Activated naive CD8-positive, alpha-beta T cell (primary cell): ENCODE measurements at regions not wholly inside any gene's neighbourhood (a gene's known extent, or its start where the extent isn't known, plus 50 kb on each side); places are given as distances from the start of the nearest gene placed in this dataset.

Experiments
- H3K27ac Mint-ChIP-seq: one replicate; pipeline ENCODE4 v1.8.0; 2021; ENCODE audit warnings: mixed read lengths
- H3K27me3 Mint-ChIP-seq: one replicate; pipeline ENCODE4 v1.8.0; 2021; ENCODE audit warnings: mixed read lengths
- H3K36me3 Mint-ChIP-seq: one replicate; pipeline ENCODE4 v1.8.0; 2021; ENCODE audit warnings: mixed read lengths
- H3K4me1 Mint-ChIP-seq: one replicate; pipeline ENCODE4 v1.8.0; 2021; ENCODE audit warnings: low read depth, mixed read lengths
- H3K4me3 Mint-ChIP-seq: one replicate; pipeline ENCODE4 v1.8.0; 2021; ENCODE audit warnings: mild to moderate bottlenecking, mixed read lengths
- H3K9me3 Mint-ChIP-seq: one replicate; pipeline ENCODE4 v1.8.0; 2021; ENCODE audit warnings: low read depth, mixed read lengths

- H3K27me3 Mint-ChIP-seq, result no peaks in the 10 kb centered on the region
- no peak overlapping the region for H3K27ac Mint-ChIP-seq
- no peak overlapping the region for H3K4me3 Mint-ChIP-seq
- no peaks in the 10 kb centered on the region for H3K36me3 Mint-ChIP-seq
- H3K9me3 Mint-ChIP-seq, result no peaks in the 10 kb centered on the region
- no peaks in the 10 kb centered on the region for H3K4me1 Mint-ChIP-seq
Observed at GRCh38 chr22:44409211-44409973, 88.6 kb downstream of the RTL6 start.

- no peaks in the 10 kb centered on the region for H3K9me3 Mint-ChIP-seq
- H3K4me1 Mint-ChIP-seq, result no peaks in the 10 kb centered on the region
- H3K36me3 Mint-ChIP-seq, result no peaks in the 10 kb centered on the region
- H3K4me3 Mint-ChIP-seq, result no peak overlapping the region
- no peaks in the 10 kb centered on the region for H3K27me3 Mint-ChIP-seq
- no peak overlapping the region for H3K27ac Mint-ChIP-seq
Observed at GRCh38 chr22:44408829-44409192, 89.2 kb downstream of the RTL6 start.

GRCh38 chr22:44407987-44408828 lies 89.8 kb downstream of the RTL6 start:
- Mint-ChIP-seq H3K9me3 (no peaks in the 10 kb centered on the region), H3K4me3 (no peak overlapping the region), H3K4me1 (no peaks in the 10 kb centered on the region), H3K27me3 (no peaks in the 10 kb centered on the region), H3K36me3 (no peaks in the 10 kb centered on the region), H3K27ac (no peak overlapping the region)

- Mint-ChIP-seq H3K9me3 (no peaks in the 10 kb centered on the region), H3K27me3 (no peaks in the 10 kb centered on the region), H3K4me3 (no peak overlapping the region), H3K27ac (no peak overlapping the region), H3K4me1 (no peaks in the 10 kb centered on the region), H3K36me3 (no peaks in the 10 kb centered on the region)
Observed at GRCh38 chr22:44407171-44407986, 90.7 kb downstream of the RTL6 start.

GRCh38 chr22:44406341-44407170 lies 91.5 kb downstream of the RTL6 start:
- Mint-ChIP-seq H3K36me3 (no peaks in the 10 kb centered on the region), H3K27me3 (peaks cover 2% of the 10 kb centered on the region), H3K27ac (no peak overlapping the region), H3K4me1 (no peaks in the 10 kb centered on the region), H3K9me3 (no peaks in the 10 kb centered on the region), H3K4me3 (no peak overlapping the region)

GRCh38 chr22:44405661-44406060 lies 92.4 kb downstream of the RTL6 start:
- no peaks in the 10 kb centered on the region for H3K36me3 Mint-ChIP-seq
- H3K4me3 Mint-ChIP-seq, result no peak overlapping the region
- H3K27me3 Mint-ChIP-seq, result peaks cover 2% of the 10 kb centered on the region
- no peaks in the 10 kb centered on the region for H3K4me1 Mint-ChIP-seq
- no peak overlapping the region for H3K27ac Mint-ChIP-seq
- H3K9me3 Mint-ChIP-seq, result no peaks in the 10 kb centered on the region

- peaks cover 2% of the 10 kb centered on the region for H3K27me3 Mint-ChIP-seq
- no peak overlapping the region for H3K27ac Mint-ChIP-seq
- no peaks in the 10 kb centered on the region for H3K4me1 Mint-ChIP-seq
- H3K36me3 Mint-ChIP-seq, result no peaks in the 10 kb centered on the region
- no peaks in the 10 kb centered on the region for H3K9me3 Mint-ChIP-seq
- no peak overlapping the region for H3K4me3 Mint-ChIP-seq
Observed at GRCh38 chr22:44404341-44405020, 91.7 kb upstream of the SHISAL1 start.

- no peak overlapping the region for H3K27ac Mint-ChIP-seq
- H3K27me3 Mint-ChIP-seq, result peaks cover 2% of the 10 kb centered on the region
- no peaks in the 10 kb centered on the region for H3K4me1 Mint-ChIP-seq
- H3K4me3 Mint-ChIP-seq, result no peak overlapping the region
- H3K36me3 Mint-ChIP-seq, result no peaks in the 10 kb centered on the region
- no peaks in the 10 kb centered on the region for H3K9me3 Mint-ChIP-seq
Observed at GRCh38 chr22:44403602-44404329, 91.0 kb upstream of the SHISAL1 start.

- Mint-ChIP-seq H3K4me1 (no peaks in the 10 kb centered on the region), H3K9me3 (no peaks in the 10 kb centered on the region), H3K36me3 (no peaks in the 10 kb centered on the region), H3K4me3 (no peak overlapping the region), H3K27ac (no peak overlapping the region), H3K27me3 (peaks cover 2% of the 10 kb centered on the region)
Observed at GRCh38 chr22:44403166-44403565, 90.4 kb upstream of the SHISAL1 start.

GRCh38 chr22:44402196-44403111 lies 89.7 kb upstream of the SHISAL1 start:
- H3K4me3 Mint-ChIP-seq, result no peak overlapping the region
- no peaks in the 10 kb centered on the region for H3K4me1 Mint-ChIP-seq
- H3K9me3 Mint-ChIP-seq, result no peaks in the 10 kb centered on the region
- peaks cover 2% of the 10 kb centered on the region for H3K27me3 Mint-ChIP-seq
- H3K36me3 Mint-ChIP-seq, result no peaks in the 10 kb centered on the region
- no peak overlapping the region for H3K27ac Mint-ChIP-seq

- no peak overlapping the region for H3K27ac Mint-ChIP-seq
- H3K4me1 Mint-ChIP-seq, result no peaks in the 10 kb centered on the region
- no peak overlapping the region for H3K4me3 Mint-ChIP-seq
Observed at GRCh38 chr22:44401783-44402110, 89.0 kb upstream of the SHISAL1 start.

GRCh38 chr22:44400763-44401060 lies 88.0 kb upstream of the SHISAL1 start:
- H3K36me3 Mint-ChIP-seq, result no peaks in the 10 kb centered on the region
- H3K4me1 Mint-ChIP-seq, result no peaks in the 10 kb centered on the region
- H3K4me3 Mint-ChIP-seq, result no peak overlapping the region
- H3K9me3 Mint-ChIP-seq, result no peaks in the 10 kb centered on the region
- H3K27ac Mint-ChIP-seq, result no peak overlapping the region
- peaks cover 2% of the 10 kb centered on the region for H3K27me3 Mint-ChIP-seq

More at GRCh38 chr22:44401783-44402110, 89.0 kb upstream of the SHISAL1 start:
- no peaks in the 10 kb centered on the region for H3K36me3 Mint-ChIP-seq
- peaks cover 2% of the 10 kb centered on the region for H3K27me3 Mint-ChIP-seq
- no peaks in the 10 kb centered on the region for H3K9me3 Mint-ChIP-seq
